HG02840 (cell line): ENCODE measurements at regions not wholly inside any gene's neighbourhood (a gene's known extent, or its start where the extent isn't known, plus 50 kb on each side); places are given as distances from the start of the nearest gene placed in this dataset.
"Not testable (repeated sequence)": the region's sequence is repeated elsewhere in the genome, so short reads cannot be mapped to it uniquely, and the experiment has no call there.

Experiments used
- ATAC-seq: cut with Tn5 transposase; IDR thresholded peaks from one replicate; pipeline ENCODE4 v1.9.1; 2021; ENCODE audit warnings: mild to moderate bottlenecking, moderate library complexity, moderate number of reproducible peaks; ENCODE audit not compliant: unreplicated experiment, low FRiP score

- ATAC-seq, result no peak
Observed at GRCh38 chr9:106076711-106077110, 382.4 kb downstream of the TMEM38B start.

GRCh38 chr9:106077731-106078130 lies 383.4 kb downstream of the TMEM38B start:
- ATAC-seq, result no peak

- no peak for ATAC-seq
Observed at GRCh38 chr9:106082621-106083020, 388.3 kb downstream of the TMEM38B start.

GRCh38 chr9:106084702-106085101 lies 390.4 kb downstream of the TMEM38B start:
- ATAC-seq, result no peak

- ATAC-seq, result no peak
Observed at GRCh38 chr9:106085479-106085878, 391.1 kb downstream of the TMEM38B start.

GRCh38 chr9:106092083-106092482 lies 397.7 kb downstream of the TMEM38B start:
- ATAC-seq, result no peak

- no peak for ATAC-seq
Observed at GRCh38 chr9:106102821-106103220, 408.5 kb downstream of the TMEM38B start.

GRCh38 chr9:106104887-106105286 lies 410.5 kb downstream of the TMEM38B start:
- no peak for ATAC-seq

- no peak for ATAC-seq
Observed at GRCh38 chr9:106106396-106106795, 412.1 kb downstream of the TMEM38B start.

- ATAC-seq, result no peak
Observed at GRCh38 chr9:106107716-106108115, 413.4 kb downstream of the TMEM38B start.

GRCh38 chr9:106109706-106110105 lies 415.4 kb downstream of the TMEM38B start:
- ATAC-seq, result not testable (repeated sequence)

GRCh38 chr9:106110483-106110882 lies 416.1 kb downstream of the TMEM38B start:
- ATAC-seq, result no peak

- no peak for ATAC-seq
Observed at GRCh38 chr9:106111039-106111730, 416.8 kb downstream of the TMEM38B start.

- no peak for ATAC-seq
Observed at GRCh38 chr9:106112935-106113334, 418.6 kb downstream of the TMEM38B start.

- no peak for ATAC-seq
Observed at GRCh38 chr9:106119176-106119575, 424.8 kb downstream of the TMEM38B start.

- no peak for ATAC-seq
Observed at GRCh38 chr9:106120071-106120470, 425.7 kb downstream of the TMEM38B start.

- no peak for ATAC-seq
Observed at GRCh38 chr9:106127776-106128175, 433.4 kb downstream of the TMEM38B start.

- no peak for ATAC-seq
Observed at GRCh38 chr9:106130374-106130773, 436.0 kb downstream of the TMEM38B start.

GRCh38 chr9:106143781-106144180 lies 449.4 kb downstream of the TMEM38B start:
- ATAC-seq, result no peak

GRCh38 chr9:106146066-106146840 lies 451.9 kb downstream of the TMEM38B start:
- no peak for ATAC-seq

- ATAC-seq, result no peak
Observed at GRCh38 chr9:106146886-106147285, 452.5 kb downstream of the TMEM38B start.

GRCh38 chr9:106149956-106150355 lies 455.6 kb downstream of the TMEM38B start:
- no peak for ATAC-seq
